Stomach (tissue), 4 donors: ENCODE measurements at regions not wholly inside any gene's neighbourhood (a gene's known extent, or its start where the extent isn't known, plus 50 kb on each side); places are given as distances from the start of the nearest gene placed in this dataset.

Experiments used
- POLR2A ChIP-seq, 4 donors: fragments of 450-650 bp; IDR thresholded peaks; one replicate each; pipeline ENCODE4 v1.6.1; 2016; ENCODE audit warnings: antibody characterized with exemption in 4 of 4, control low read depth in 2 of 4, mild to moderate bottlenecking in 1 of 4, moderate library complexity in 1 of 4
- POLR2AphosphoS5 ChIP-seq, 3 donors: sonication (generic); formaldehyde crosslinking; IDR thresholded peaks; one replicate each; pipeline ENCODE4 v1.6.1; 2016; ENCODE audit warnings: antibody characterized with exemption in 3 of 3

DNA sequence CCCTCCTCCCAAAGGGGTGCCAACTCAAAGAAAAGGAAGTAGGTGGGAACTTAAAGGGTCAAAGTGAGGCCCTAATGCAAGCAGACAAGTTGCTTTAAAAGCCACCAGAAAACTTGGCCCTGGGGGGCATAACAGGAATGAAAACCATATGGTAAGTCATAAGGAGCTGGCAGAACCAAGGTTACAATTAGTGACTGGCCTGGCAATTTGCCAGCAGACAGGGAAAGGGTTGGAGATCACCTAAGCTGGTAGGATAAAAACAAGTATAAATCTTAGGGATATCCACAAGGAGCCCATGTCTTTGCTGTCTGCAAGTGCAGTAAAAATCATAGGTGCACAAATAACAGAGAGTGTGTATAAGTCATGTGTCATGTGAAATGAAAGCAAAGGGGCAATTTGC lies 256.7 kb upstream of the LRRTM4 start:
- no peak for TF ChIP-seq POLR2A (IDR thresholded peaks at IDR 0.05)
- TF ChIP-seq POLR2AphosphoS5 (IDR thresholded peaks at IDR 0.05) = no peak
